ENCODE measurements at regions not wholly inside any gene's neighbourhood (a gene's known extent, or its start where the extent isn't known, plus 50 kb on each side); places are given as distances from the start of the nearest gene placed in this dataset.
"Not testable (repeated sequence)": the region's sequence is repeated elsewhere in the genome, so short reads cannot be mapped to it uniquely, and the experiment has no call there.

DNA sequence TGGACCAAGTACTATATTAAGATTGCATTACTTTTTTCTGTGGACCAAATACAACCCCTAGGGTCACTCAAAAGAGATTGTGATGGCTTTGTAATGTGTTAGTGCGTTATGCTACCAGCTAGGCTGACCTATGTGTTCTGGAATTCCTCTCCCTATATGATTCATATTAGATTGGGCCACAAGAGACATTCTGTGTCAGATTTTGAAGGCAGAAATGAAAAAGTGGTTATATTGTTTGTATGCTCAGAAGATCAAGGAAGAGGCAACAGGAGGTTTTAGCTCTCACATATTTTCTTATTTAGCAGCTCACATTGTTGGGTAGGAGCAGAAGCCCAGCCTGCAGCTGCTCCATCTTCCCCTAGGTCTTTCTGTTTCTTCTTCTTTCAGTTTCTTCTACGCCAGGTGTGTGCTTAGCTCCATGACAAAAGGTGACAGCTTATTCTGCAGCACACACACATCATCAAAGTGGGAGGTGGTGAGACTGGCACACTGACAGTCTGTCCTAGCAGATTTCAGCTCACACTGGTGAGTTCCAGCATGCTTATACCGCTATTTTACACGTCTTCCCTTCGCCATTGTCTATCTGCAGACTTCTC lies 156.8 kb upstream of the UBE2E3 start:
- DNase-seq (ENCODE audit: low read depth), result peak; percentile 18
- no peak overlapping the region for H3K4me3 ChIP-seq (ENCODE audit: control insufficient read depth, low read depth, low read length)
- TF ChIP-seq, protein P1, sequence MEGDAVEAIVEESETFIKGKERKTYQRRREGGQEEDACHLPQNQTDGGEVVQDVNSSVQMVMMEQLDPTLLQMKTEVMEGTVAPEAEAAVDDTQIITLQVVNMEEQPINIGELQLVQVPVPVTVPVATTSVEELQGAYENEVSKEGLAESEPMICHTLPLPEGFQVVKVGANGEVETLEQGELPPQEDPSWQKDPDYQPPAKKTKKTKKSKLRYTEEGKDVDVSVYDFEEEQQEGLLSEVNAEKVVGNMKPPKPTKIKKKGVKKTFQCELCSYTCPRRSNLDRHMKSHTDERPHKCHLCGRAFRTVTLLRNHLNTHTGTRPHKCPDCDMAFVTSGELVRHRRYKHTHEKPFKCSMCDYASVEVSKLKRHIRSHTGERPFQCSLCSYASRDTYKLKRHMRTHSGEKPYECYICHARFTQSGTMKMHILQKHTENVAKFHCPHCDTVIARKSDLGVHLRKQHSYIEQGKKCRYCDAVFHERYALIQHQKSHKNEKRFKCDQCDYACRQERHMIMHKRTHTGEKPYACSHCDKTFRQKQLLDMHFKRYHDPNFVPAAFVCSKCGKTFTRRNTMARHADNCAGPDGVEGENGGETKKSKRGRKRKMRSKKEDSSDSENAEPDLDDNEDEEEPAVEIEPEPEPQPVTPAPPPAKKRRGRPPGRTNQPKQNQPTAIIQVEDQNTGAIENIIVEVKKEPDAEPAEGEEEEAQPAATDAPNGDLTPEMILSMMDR (IDR thresholded peaks at IDR 0.05; ENCODE audit: control insufficient read depth, insufficient read depth, low read depth, low read length, missing control alignments), result no peak

DNA sequence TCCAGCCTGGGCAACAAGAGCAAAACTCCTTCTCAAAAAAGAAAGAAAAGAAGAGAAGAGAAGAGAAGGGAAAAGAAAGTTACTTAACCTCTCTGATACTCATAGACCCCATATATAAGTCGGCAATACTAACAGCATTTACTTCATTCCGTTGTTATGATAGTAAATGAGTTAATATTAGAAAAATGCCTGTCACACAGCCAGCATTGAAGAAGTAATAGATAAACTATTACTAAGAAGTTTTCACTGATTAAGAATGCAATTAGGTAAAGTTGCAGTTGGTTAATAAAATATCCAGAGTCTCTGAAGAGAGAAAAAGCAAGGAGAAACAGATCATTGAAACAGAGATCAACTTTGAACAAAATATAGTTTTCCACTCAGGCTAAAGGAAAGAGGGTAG lies 161.3 kb upstream of the UBE2E3 start:
- no peak overlapping the region for H3K4me3 ChIP-seq (ENCODE audit: control insufficient read depth, low read depth, low read length)
- DNase-seq (ENCODE audit: low read depth), result no peak
- TF ChIP-seq, protein P1 (IDR thresholded peaks at IDR 0.05; ENCODE audit: control insufficient read depth, insufficient read depth, low read depth, low read length, missing control alignments), result no peak

DNA sequence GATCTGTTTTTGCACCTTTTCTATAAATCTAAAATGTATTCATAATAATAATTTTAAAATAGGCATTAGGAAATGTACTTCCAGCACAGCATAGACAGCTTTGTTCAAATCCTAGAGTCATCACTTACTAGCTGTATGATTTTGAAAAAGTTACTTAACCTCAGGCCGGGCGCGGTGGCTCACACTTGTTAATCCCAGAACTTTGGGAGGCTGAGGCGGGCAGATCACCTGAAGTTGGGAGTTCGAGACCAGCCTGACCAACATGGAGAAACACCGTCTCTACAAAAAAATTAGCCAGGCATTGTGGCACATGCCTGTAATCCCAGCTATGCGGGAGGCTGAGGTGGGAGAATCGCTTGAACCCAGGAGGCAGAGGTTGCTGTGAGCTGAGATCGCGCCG lies 161.7 kb upstream of the UBE2E3 start:
- H3K4me3 ChIP-seq (ENCODE audit: control insufficient read depth, low read depth, low read length); DNase-seq (ENCODE audit: low read depth): not testable (repeated sequence)

- H3K4me3 ChIP-seq (ENCODE audit: control insufficient read depth, low read depth, low read length), result no peak overlapping the region
- no peak for DNase-seq (ENCODE audit: low read depth)
- TF ChIP-seq, protein P1 (IDR thresholded peaks at IDR 0.05; ENCODE audit: control insufficient read depth, insufficient read depth, low read depth, low read length, missing control alignments), result no peak
These were observed 181.3 kb upstream of the UBE2E3 start for GRCh38 chr2:180799141-180799540.

DNA sequence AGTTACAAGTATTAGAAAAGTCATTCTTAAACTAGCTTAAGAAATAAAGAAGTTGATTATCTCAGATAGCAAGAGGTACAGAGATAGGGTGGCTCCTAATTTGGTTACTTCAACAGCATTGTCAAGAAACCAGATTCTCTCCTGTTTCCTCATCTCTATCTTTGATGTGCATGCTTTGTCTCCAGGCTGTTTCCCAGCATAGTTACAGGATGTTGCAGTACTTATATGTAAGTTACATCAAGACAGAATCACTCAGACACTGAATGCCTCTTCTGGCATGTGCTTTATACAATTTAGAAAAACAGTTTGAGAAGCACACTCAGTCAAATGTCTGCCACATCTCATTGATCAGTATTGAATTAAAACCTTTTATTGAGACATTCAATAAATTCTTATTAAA lies 189.5 kb upstream of the UBE2E3 start:
- DNase-seq (ENCODE audit: low read depth), result peak; percentile 20
- no peak overlapping the region for H3K4me3 ChIP-seq (ENCODE audit: control insufficient read depth, low read depth, low read length)
- TF ChIP-seq, protein P1 (IDR thresholded peaks at IDR 0.05; ENCODE audit: control insufficient read depth, insufficient read depth, low read depth, low read length, missing control alignments), result no peak

- no peak overlapping the region for H3K4me3 ChIP-seq (ENCODE audit: control insufficient read depth, low read depth, low read length)
- DNase-seq (ENCODE audit: low read depth), result no peak
- TF ChIP-seq, protein P1 (IDR thresholded peaks at IDR 0.05; ENCODE audit: control insufficient read depth, insufficient read depth, low read depth, low read length, missing control alignments), result no peak
These were observed 193.1 kb upstream of the UBE2E3 start for GRCh38 chr2:180787330-180787729.

DNA sequence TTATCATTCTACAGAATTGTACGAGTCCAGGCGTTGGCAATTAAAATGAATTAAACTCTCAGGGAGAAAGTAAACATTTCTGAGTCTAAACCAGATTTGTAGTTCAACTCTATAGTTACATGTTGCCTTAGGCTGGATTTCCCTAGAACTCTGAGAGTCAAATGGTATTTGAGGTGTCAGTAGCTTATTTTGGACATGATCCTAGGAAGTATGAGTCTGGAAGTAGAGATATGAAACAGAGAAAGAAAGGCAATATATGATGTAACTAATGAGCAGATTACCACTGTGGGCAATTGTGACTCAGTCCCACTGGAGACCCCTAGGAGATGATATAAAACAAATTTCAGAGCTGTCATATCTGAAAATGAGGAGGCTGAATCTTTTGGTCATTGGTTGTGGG lies 199.1 kb upstream of the UBE2E3 start:
- TF ChIP-seq, protein P1 (IDR thresholded peaks at IDR 0.05; ENCODE audit: control insufficient read depth, insufficient read depth, low read depth, low read length, missing control alignments), result no peak
- DNase-seq (ENCODE audit: low read depth), result no peak
- no peak overlapping the region for H3K4me3 ChIP-seq (ENCODE audit: control insufficient read depth, low read depth, low read length)
